GM18870 (cell line): ENCODE measurements at regions not wholly inside any gene's neighbourhood (a gene's known extent, or its start where the extent isn't known, plus 50 kb on each side); places are given as distances from the start of the nearest gene placed in this dataset.
"Not testable (repeated sequence)": the region's sequence is repeated elsewhere in the genome, so short reads cannot be mapped to it uniquely, and the experiment has no call there.

ENCODE experiments used
- ATAC-seq: cut with Tn5 transposase; IDR thresholded peaks from one replicate; pipeline ENCODE4 v1.9.1; 2021; ENCODE audit warnings: moderate library complexity; ENCODE audit not compliant: unreplicated experiment

- ATAC-seq = peak; percentile 55
These were observed 310.0 kb downstream of the SHQ1 start for GRCh38 chr3:72538070-72538745.

DNA sequence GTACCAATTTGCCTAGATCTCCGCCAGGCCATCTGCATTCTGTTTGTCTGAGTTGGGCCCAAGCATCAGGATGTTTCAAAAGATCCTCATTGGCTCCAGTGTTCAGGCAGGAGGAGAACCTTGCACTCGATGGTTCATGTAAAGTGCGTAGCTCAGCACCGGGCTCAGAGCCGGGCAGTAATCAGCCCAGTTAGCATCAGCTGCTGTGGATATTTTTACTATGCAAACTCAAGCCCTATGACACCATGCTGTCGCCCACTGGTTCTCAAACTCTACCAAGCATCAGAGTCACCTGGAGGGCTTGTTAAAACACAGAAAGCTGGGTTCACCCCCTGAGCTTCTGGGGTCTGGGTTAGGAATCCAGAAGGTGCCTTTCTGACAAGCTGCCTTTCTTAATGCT lies 310.8 kb downstream of the SHQ1 start:
- no peak for ATAC-seq

GRCh38 chr3:72536878-72537267 lies 311.4 kb downstream of the SHQ1 start:
- no peak for ATAC-seq

DNA sequence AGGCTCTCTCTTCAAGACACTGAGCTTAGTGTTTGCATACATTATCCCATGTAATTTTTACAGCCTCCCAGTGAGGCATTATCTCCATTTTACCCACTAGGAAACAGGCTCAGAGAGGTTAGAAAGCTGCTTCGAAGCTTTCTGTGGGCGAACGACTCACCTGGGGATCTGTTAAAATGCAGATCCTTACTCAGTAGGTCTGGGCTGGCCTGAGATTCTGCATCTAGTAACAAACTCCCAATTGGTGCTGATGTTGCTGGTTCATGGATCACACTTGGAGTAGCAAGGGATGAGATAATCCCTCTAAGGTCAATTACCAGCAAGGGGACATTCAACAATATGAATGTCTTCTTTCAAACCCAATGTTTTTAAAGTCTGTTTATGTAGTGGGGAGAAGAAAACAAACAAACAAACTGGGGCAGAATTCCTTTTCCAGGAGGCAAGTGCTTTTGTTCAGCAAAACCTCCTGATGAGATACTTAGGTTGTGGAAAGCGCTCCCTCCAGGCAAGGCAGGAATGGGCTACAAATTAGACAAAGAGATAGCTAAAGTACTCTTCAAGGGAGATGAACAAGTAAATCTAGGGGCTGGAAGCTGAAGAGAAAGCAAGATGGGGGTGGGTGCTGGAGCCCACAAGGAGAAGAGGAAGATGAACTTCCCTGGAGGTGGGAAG lies 311.9 kb downstream of the SHQ1 start:
- no peak for ATAC-seq

DNA sequence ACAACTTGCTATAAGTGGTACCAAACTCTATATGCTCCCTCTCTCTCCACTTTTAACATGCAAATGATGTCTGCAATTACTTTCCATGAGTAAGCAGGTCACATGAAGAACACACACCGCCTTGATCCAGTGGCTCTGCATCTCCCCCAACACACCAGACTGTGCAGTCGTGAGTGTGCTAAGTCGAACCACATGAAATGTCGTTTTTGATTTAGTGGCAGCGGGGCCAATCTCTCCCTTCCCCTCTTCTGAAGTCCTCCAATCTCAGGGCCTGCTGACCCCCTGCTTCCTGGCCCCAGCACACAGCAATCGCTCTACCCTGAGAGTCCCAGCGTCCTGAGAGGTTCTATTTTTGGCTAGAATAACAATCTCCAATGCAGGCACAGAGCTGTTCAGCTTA lies 312.5 kb downstream of the SHQ1 start:
- ATAC-seq = no peak

DNA sequence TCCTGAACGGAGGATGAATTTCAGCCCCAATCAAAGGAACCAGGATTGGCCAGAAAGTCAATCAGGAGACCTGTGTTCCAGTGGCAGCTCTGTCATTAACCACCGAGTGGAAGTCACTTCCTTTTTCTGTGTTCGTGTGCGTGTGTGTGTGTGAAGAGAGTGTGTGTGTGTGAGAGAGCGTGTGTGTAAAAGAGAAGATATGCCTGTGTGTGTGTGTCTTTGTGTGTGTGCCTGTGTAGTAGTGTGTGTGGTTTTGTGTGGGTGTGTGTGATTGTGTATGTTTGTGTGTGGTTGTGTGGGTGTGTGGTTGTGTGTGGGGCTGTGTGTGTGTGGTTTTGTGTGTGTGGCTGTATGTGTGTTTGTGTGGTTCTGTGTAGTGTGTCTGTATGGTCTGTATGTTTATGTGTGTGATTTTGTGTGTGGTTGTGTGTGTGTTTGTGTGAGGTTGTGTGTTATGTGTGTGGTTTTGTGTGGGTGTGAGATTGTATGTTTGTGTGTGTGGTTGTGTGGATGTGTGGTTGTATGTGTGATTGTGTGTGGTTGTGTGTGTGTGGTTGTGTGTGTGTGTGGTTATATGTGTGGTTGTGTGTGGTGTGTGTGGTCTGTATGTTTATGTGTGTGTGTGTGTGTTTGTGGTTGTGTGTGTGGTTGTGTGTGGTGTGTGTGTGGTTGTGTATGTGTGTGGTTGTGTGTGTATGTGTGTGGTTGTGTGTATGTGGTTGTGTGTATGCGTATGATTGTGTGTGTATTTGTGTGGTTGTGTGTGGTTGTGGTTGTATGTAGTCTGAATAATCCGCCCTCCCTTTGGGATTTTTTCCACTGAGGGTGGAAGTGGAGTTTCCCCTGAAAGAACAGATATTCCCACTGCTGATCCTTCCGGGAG lies 314.4 kb downstream of the SHQ1 start:
- no peak for ATAC-seq

GRCh38 chr3:72530426-72530825 lies 317.8 kb downstream of the SHQ1 start:
- no peak for ATAC-seq

DNA sequence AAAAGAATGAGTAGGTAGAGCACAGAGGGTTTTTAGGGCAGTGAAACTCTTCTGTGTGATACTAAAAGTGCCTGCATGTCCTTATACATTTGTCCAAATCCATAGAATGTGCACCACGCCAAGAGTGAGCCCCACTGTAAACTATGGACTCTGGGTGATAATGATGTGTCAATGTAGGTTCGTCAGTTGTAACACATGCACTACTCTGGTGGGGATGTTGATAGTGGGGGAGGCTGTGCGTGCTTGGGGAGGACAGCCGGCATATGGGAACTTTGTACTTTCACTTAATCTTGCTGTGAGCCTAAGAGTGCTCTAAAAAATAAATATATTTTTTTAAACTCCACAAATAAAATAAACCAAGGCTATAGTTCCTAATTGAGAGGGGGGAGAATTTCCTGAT lies 319.2 kb downstream of the SHQ1 start:
- ATAC-seq = no peak

DNA sequence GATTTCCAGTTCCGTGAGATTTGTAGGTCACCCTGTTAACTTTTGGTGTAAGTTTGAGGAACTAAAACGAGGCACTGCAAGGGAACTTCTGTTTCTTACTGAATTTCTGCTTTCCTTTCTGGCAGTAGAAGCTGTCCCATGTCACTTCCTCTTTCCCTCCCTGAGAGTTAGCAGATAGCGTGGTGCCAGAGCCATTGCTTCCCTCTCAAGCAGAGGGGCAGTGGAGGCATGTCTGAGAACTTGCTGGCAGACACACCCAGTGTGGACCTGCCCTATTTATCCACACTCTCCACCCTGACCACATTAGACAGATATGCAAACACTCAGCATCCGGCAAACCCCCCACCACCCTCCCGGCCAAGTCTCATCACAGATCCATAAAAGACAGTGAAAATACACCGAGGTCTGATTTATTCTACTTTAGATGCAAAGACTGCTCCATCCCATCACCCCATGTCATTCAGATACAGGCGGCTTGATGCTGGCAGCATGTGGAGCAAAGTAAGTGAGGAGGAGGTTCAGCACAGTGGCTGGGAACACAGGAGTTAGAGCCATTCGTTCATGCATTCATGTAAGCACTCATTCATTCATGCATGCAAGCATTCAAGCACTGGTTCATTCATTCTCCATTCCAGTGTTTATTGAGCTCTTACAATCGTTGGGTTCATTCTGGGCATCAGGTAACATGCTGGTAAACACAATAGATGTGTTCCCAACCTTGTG lies 324.7 kb downstream of the SHQ1 start:
- peak; percentile 84 for ATAC-seq

- peak; percentile 73 for ATAC-seq
These were observed 327.4 kb downstream of the SHQ1 start for GRCh38 chr3:72520690-72521308.

- no peak for ATAC-seq
These were observed 328.2 kb downstream of the SHQ1 start for GRCh38 chr3:72519946-72520604.

DNA sequence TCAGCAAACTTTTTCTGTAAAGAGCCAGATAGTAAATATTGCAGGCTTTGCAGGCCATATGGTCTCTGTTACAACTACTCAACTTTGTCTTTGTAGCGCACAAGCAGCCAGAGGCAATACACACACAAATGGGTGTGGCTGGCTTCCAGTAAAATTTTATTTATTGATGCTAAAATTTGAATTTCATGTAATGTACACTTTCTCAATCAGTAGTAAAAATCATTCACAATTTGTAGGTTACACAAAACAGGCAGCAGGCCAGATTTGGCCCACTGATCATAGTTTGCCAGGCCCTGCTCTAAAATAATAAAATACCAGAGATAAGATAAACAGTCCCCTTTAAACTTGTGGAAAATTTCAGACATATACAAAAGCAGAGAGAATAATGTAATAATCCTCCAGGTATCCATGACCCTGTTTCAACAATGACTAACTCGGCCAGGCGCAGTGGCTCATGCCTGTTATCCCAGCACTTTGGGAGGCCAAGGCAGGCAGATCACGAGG lies 330.3 kb downstream of the SHQ1 start:
- no peak for ATAC-seq

GRCh38 chr3:72517336-72517735 lies 330.9 kb downstream of the SHQ1 start:
- ATAC-seq = no peak

- no peak for ATAC-seq
These were observed 331.9 kb downstream of the SHQ1 start for GRCh38 chr3:72516361-72516760.

GRCh38 chr3:72515941-72516340 lies 332.3 kb downstream of the SHQ1 start:
- ATAC-seq = no peak

DNA sequence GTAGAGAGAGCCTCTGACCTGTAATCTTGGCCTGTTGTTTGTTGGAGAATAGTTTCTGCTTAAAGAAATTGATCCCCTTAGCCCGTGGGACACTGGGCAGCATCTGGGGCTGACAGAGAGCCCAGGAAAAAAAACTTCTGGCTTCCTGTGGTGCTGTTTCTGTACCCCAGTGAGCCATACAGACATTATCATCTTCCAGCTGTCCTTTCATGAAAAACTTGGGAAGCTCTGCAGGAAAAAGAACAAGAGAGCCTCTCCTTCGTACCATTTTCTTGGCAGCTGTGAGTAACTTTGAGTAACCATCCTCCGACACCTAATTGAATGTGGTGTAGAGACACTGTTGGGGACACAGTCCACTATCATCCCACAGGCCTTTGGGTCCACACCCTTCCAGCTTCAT lies 333.0 kb downstream of the SHQ1 start:
- no peak for ATAC-seq

- ATAC-seq = no peak
These were observed 338.0 kb downstream of the SHQ1 start for GRCh38 chr3:72510247-72510646.

GRCh38 chr3:72505539-72506405 lies 342.5 kb downstream of the SHQ1 start:
- ATAC-seq = no peak

DNA sequence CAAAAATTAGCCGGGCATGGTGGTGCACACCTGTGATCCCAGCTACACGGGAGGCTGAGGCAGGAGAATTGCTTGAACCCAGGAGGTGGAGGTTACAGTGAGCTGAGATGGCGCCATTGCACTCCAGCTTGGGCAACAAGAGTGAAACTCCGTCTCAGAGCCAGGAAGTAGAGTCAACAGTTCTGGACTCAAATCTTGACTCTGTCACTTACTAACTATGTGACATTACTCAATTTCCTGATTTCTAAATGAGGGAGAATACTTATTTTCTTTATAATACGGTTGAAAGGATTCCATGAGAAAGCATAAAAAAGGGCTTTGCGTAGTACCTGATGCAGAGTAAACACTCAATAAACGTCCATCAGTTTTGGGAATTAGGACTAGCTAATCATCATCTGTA lies 350.7 kb downstream of the SHQ1 start:
- ATAC-seq = not testable (repeated sequence)
